ENCODE measurements at regions not wholly inside any gene's neighbourhood (a gene's known extent, or its start where the extent isn't known, plus 50 kb on each side); places are given as distances from the start of the nearest gene placed in this dataset.

DNA sequence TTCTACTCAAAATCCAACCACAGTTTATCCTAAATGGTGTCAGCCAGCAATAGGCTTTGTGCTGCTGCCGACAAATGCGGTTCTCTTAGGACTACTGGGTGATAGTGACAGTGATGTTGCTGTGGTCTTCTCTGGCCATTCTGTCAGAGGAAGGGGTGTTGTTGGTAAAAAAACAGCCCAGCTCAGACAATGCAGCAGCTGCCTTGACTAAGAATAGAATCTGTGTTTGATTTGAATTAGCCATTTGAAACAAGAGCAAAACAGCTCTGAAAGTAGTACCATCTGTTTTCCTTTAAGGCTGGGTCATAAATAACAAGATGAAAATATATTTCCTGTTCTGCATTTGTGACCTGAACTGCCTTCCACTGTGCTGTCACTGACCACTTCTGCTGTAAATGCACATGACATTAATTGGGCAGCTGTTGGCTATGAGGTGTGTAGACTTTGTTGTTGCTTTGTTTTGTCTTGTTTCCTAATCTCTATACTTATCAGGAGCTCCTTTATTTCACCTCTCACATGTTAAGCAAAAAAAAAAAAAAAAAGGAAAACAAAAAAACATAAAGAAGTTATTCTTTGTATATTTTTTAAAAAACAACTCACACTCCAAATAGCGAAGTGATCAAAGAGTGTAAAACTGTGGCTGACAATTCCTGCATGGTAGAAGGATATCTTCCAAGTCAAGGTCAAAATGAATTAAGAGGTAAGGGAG is 497.8 kb upstream of the ARID1B start:
- TF ChIP-seq POLR2A (IDR thresholded peaks at IDR 0.05) (no peak), CTCF (IDR thresholded peaks at IDR 0.05) (no peak), EP300 (IDR thresholded peaks at IDR 0.05) (no peak), POLR2AphosphoS5 (IDR thresholded peaks at IDR 0.05) (no peak)

Measured in stomach (tissue), 4 donors.